ENCODE measurements at regions not wholly inside any gene's neighbourhood (a gene's known extent, or its start where the extent isn't known, plus 50 kb on each side); places are given as distances from the start of the nearest gene placed in this dataset.

DNA sequence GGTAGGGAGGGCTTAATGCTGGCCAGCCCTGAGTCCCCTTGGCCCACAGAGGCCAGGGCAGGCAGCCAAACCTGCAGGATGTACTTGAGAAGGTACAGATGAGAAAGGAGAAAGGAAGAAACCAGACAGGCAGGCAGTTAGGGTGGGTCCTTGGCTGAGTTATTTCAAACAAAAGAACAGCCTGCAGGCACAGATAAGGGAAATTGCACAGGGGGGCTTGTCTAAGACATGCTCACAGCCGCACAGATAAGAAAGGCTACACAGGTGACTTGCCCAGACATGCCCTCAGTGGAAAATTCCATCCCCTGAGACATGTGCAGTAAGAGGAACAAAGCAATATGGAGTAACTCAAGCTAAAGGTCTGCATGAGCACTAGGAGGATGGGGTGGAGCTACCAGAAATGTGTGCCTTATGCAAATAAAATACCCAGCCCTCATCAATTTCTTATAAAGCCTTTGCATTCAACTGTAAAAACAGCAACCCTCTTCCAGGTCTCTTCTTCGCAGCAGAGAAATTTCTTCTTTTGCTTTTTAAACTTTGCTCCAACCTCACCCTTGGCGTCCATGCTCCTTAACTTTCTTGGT lies 158.2 kb upstream of the RGS6 start:
- Mint-ChIP-seq H3K4me3 (no peak overlapping the region), H3K9me3 (peaks cover 26% of the 10 kb centered on the region), H3K4me1 (ENCODE audit: low read depth) (no peaks in the 10 kb centered on the region), H3K27ac (no peak overlapping the region), H3K36me3 (ENCODE audit: low read depth) (peaks cover 16% of the 10 kb centered on the region), H3K27me3 (ENCODE audit: insufficient read depth) (peaks cover 26% of the 10 kb centered on the region)
- DNase-seq: no peak
- TF ChIP-seq, protein P1, sequence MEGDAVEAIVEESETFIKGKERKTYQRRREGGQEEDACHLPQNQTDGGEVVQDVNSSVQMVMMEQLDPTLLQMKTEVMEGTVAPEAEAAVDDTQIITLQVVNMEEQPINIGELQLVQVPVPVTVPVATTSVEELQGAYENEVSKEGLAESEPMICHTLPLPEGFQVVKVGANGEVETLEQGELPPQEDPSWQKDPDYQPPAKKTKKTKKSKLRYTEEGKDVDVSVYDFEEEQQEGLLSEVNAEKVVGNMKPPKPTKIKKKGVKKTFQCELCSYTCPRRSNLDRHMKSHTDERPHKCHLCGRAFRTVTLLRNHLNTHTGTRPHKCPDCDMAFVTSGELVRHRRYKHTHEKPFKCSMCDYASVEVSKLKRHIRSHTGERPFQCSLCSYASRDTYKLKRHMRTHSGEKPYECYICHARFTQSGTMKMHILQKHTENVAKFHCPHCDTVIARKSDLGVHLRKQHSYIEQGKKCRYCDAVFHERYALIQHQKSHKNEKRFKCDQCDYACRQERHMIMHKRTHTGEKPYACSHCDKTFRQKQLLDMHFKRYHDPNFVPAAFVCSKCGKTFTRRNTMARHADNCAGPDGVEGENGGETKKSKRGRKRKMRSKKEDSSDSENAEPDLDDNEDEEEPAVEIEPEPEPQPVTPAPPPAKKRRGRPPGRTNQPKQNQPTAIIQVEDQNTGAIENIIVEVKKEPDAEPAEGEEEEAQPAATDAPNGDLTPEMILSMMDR (IDR thresholded peaks at IDR 0.05): no peak

DNA sequence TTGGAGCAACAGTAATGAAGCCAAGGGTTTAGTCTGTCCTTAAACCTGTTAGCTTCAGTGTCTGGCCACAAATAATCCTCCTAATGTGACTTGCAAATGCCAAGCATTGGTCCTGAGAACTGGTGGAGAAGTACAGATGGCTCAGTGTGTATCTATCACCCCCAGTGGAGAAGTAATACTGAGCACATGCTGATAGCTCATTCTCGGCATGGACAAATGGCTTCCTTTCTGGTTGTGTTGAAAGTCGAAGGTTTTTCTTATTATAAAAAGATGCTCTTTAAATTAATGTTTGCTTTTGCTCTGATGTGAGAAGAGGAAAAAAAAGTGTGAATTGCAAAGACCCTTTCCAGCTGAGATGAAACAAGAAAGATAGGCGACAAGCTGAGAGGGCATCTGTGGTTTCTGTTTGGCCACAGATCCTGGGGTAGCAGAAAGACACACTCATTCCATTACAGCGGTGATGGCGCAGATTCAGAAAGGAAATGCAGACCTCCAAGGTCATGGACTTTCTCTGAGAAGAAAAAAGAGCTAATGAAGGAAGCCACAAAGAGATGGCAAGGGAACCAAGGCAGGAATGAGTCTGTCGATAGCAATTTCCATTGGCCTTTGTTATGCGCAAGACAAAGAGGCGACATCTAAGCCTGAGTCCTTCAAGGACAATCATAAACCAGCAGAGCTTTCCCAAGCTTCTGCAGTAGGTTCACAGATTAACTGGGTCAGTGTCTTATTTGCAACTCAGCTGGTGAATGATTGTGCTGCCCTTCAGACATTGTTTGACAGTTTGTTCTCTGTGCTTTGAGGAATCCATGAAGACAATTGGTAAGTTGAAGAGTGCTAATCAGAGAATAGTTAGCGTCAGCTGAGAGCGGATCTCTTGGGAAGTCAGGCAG lies 155.5 kb upstream of the RGS6 start:
- Mint-ChIP-seq H3K36me3 (ENCODE audit: low read depth) (peaks cover 16% of the 10 kb centered on the region), H3K4me1 (ENCODE audit: low read depth) (no peaks in the 10 kb centered on the region), H3K27me3 (ENCODE audit: insufficient read depth) (peaks cover 27% of the 10 kb centered on the region), H3K9me3 (peaks cover 26% of the 10 kb centered on the region), H3K27ac (no peak overlapping the region), H3K4me3 (no peak overlapping the region)
- TF ChIP-seq, protein P1 (IDR thresholded peaks at IDR 0.05): no peak
- no peak for DNase-seq

DNA sequence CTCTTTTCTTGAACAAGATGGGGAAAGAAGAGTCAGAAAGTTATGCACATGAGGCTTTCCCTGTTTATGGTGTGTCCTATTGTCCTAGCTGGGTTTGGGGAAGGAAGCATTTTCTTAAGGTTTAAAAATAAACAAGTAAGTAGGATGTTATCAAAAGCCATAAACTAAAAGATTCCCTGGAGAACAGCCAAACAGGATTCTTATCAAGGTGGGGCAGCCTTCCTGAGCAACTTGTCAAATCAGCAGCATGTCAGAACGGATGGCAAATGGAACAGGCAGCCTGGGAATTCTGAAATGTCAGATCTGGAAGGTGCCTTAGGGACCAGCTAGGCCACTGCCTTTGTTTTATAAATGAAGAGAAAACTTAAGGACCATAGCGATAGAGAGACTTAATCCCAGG lies 152.2 kb upstream of the RGS6 start:
- Mint-ChIP-seq H3K4me3 (no peak overlapping the region), H3K27me3 (ENCODE audit: insufficient read depth) (peaks cover 19% of the 10 kb centered on the region), H3K27ac (no peak overlapping the region), H3K4me1 (ENCODE audit: low read depth) (no peaks in the 10 kb centered on the region), H3K36me3 (ENCODE audit: low read depth) (0 out of 2 replicates have a peak, but pooled peaks cover 1% of the 10 kb centered on the region), H3K9me3 (peaks cover 1% of the 10 kb centered on the region; the same call in 1 of the 2 replicates)
- TF ChIP-seq, protein P1 (IDR thresholded peaks at IDR 0.05): no peak
- DNase-seq: no peak

DNA sequence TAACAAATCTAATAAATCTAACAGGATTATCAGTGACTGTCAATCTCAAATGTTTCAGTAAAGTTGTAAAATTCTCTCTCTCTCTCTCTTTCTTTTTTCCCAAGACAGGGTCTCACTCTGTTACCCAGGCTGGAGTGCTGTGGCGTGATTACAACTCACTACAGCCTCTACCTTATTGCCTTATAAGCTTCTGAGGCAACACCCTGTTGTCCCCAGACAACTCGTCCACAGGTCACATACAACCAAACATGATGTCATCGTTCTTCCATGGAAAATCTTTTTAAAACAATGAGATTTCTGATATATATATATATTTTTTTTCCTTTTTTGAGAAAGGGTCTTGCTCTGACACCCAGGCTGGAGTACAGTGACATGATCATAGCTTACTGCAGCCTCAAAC lies 151.4 kb upstream of the RGS6 start:
- no peak for DNase-seq
- H3K27ac Mint-ChIP-seq: no peak overlapping the region
- no peak overlapping the region for H3K4me3 Mint-ChIP-seq
- peaks cover 15% of the 10 kb centered on the region for H3K27me3 Mint-ChIP-seq (ENCODE audit: insufficient read depth)
- H3K4me1 Mint-ChIP-seq (ENCODE audit: low read depth): no peaks in the 10 kb centered on the region
- TF ChIP-seq, protein P1 (IDR thresholded peaks at IDR 0.05): no peak
- no peaks in the 10 kb centered on the region for H3K36me3 Mint-ChIP-seq (ENCODE audit: low read depth)
- no peaks in the 10 kb centered on the region for H3K9me3 Mint-ChIP-seq

DNA sequence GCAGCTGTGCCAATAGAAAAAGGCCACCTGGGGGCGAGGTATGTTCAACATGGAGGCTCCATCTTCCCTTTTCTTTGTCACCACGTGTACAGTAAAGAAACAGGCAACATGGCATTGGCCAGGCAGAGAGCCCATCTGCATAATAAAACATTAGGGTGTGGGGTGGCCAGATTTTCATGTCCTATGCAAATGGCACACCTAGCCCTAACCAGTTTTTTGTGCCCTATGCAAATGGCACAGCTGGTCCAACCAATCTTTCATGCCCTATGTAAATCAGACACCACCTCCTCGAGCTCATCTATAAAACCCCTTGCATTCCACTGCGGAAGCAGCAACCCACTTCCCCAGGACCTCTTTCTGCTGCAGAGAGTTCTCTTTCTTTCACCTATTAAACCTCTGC lies 149.1 kb upstream of the RGS6 start:
- H3K4me3 Mint-ChIP-seq: no peak overlapping the region
- no peak for DNase-seq
- H3K9me3 Mint-ChIP-seq: no peaks in the 10 kb centered on the region
- no peaks in the 10 kb centered on the region for H3K4me1 Mint-ChIP-seq (ENCODE audit: low read depth)
- peaks cover 11% of the 10 kb centered on the region for H3K27me3 Mint-ChIP-seq (ENCODE audit: insufficient read depth)
- no peaks in the 10 kb centered on the region for H3K36me3 Mint-ChIP-seq (ENCODE audit: low read depth)
- no peak overlapping the region for H3K27ac Mint-ChIP-seq
- TF ChIP-seq, protein P1 (IDR thresholded peaks at IDR 0.05): no peak
